GM19025 (cell line): ENCODE measurements at regions not wholly inside any gene's neighbourhood (a gene's known extent, or its start where the extent isn't known, plus 50 kb on each side); places are given as distances from the start of the nearest gene placed in this dataset.
"Not testable (repeated sequence)": the region's sequence is repeated elsewhere in the genome, so short reads cannot be mapped to it uniquely, and the experiment has no call there.

Experiments used
- ATAC-seq: cut with Tn5 transposase; IDR thresholded peaks from one replicate; pipeline ENCODE4 v1.9.1; 2021; ENCODE audit warnings: mild to moderate bottlenecking, low read depth, moderate library complexity; ENCODE audit not compliant: unreplicated experiment

- no peak for ATAC-seq
Observed at GRCh38 chr14:48349689-48350088, 674.3 kb upstream of the MDGA2 start.

- no peak for ATAC-seq
Observed at GRCh38 chr14:48341069-48341468, 665.7 kb upstream of the MDGA2 start.

- no peak for ATAC-seq
Observed at GRCh38 chr14:48333221-48333920, 658.0 kb upstream of the MDGA2 start.

GRCh38 chr14:48331421-48331820, 656.0 kb upstream of the MDGA2 start:
- no peak for ATAC-seq

GRCh38 chr14:48325486-48325885, 650.1 kb upstream of the MDGA2 start:
- ATAC-seq: no peak

- no peak for ATAC-seq
Observed at GRCh38 chr14:48323665-48324064, 648.3 kb upstream of the MDGA2 start.

GRCh38 chr14:48319823-48320222, 644.4 kb upstream of the MDGA2 start:
- ATAC-seq: no peak

- no peak for ATAC-seq
Observed at GRCh38 chr14:48304729-48305128, 629.3 kb upstream of the MDGA2 start.

GRCh38 chr14:48289701-48290100, 614.3 kb upstream of the MDGA2 start:
- ATAC-seq: no peak

- ATAC-seq: not testable (repeated sequence)
Observed at GRCh38 chr14:48285217-48285616, 609.8 kb upstream of the MDGA2 start.

- ATAC-seq: no peak
Observed at GRCh38 chr14:48275301-48275700, 599.9 kb upstream of the MDGA2 start.

- no peak for ATAC-seq
Observed at GRCh38 chr14:48274826-48275225, 599.4 kb upstream of the MDGA2 start.

GRCh38 chr14:48267926-48268325, 592.5 kb upstream of the MDGA2 start:
- not testable (repeated sequence) for ATAC-seq

- ATAC-seq: not testable (repeated sequence)
Observed at GRCh38 chr14:48266201-48266600, 590.8 kb upstream of the MDGA2 start.

- no peak for ATAC-seq
Observed at GRCh38 chr14:48261436-48261835, 586.0 kb upstream of the MDGA2 start.

- ATAC-seq: not testable (repeated sequence)
Observed at GRCh38 chr14:48260394-48261295, 585.2 kb upstream of the MDGA2 start.

- not testable (repeated sequence) for ATAC-seq
Observed at GRCh38 chr14:48259876-48260275, 584.5 kb upstream of the MDGA2 start.

GRCh38 chr14:48259232-48259631, 583.8 kb upstream of the MDGA2 start:
- ATAC-seq: not testable (repeated sequence)

GRCh38 chr14:48258703-48259102, 583.3 kb upstream of the MDGA2 start:
- not testable (repeated sequence) for ATAC-seq

- ATAC-seq: no peak
Observed at GRCh38 chr14:48253020-48253419, 577.6 kb upstream of the MDGA2 start.

GRCh38 chr14:48251290-48251689, 575.9 kb upstream of the MDGA2 start:
- no peak for ATAC-seq

- ATAC-seq: no peak
Observed at GRCh38 chr14:48250575-48250974, 575.2 kb upstream of the MDGA2 start.
